NCI-H2196 treated with DMSO at 0.1 percent for 48 hours (cell line): ENCODE measurements at regions not wholly inside any gene's neighbourhood (a gene's known extent, or its start where the extent isn't known, plus 50 kb on each side); places are given as distances from the start of the nearest gene placed in this dataset.
"Not testable (repeated sequence)": the region's sequence is repeated elsewhere in the genome, so short reads cannot be mapped to it uniquely, and the experiment has no call there.

ENCODE experiments used
- DNase-seq: peaks from one replicate; lab custom pipeline; 2025; ENCODE audit not compliant: unreplicated experiment; lab: John Stamatoyannopoulos, UW

DNA sequence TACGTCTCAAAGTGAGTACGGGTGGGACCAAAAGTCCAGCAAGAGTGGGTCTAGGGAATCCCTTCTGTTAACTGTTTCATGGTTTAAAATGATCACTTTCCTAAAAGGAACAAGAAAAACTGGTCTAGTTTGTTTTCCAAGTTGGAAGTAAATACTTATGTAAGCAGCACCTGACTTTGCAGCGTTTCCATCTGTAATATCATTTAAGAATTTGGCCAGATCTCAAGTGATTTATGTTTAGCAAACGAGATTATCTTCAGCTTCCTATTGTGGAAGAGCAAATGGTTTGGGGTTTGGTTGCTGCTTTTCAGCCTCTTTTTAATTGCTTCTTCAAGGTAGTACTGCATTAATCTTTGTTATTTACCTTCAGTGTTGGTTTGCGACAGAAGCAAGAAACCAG, 50.4 kb downstream of the FHIP1A start:
- DNase-seq: no peak

DNA sequence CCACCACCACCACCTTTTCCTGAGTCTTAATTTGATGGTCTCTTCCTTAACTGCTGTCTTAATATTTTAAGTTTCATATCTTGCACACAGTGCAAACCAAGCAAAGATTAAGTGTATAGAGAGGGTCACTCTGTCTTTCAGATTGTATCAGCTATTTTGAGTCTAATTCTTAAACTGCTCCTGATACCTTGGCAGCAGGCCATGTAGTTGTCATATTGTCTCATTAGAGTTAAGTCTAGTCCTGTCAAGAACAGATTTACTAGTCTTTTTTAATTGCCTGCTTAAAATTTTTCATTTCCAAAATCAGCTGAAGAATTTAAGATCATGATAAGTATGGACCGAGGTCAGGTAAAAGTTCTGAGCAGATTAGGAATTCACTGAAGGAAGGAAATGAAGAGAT, 51.5 kb downstream of the FHIP1A start:
- DNase-seq: no peak

DNA sequence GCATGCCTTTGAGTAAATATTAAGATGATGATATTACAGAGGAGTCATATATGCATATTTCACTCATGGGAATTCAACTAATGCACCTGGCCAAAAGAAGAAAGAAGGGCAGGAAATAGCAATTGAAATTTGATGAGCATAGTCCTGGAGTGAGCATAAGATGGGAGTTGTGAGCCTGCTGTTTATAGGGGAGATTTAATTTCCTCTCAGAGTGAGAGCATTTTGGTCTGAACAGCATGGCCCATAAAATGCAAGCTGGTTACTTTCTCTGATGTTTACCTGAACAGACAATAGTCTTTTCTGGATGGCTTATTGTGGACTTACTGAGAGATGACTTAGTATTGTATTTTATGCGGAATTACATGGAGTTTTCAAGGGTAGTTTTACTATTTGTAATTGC, 53.6 kb downstream of the FHIP1A start:
- no peak for DNase-seq

DNA sequence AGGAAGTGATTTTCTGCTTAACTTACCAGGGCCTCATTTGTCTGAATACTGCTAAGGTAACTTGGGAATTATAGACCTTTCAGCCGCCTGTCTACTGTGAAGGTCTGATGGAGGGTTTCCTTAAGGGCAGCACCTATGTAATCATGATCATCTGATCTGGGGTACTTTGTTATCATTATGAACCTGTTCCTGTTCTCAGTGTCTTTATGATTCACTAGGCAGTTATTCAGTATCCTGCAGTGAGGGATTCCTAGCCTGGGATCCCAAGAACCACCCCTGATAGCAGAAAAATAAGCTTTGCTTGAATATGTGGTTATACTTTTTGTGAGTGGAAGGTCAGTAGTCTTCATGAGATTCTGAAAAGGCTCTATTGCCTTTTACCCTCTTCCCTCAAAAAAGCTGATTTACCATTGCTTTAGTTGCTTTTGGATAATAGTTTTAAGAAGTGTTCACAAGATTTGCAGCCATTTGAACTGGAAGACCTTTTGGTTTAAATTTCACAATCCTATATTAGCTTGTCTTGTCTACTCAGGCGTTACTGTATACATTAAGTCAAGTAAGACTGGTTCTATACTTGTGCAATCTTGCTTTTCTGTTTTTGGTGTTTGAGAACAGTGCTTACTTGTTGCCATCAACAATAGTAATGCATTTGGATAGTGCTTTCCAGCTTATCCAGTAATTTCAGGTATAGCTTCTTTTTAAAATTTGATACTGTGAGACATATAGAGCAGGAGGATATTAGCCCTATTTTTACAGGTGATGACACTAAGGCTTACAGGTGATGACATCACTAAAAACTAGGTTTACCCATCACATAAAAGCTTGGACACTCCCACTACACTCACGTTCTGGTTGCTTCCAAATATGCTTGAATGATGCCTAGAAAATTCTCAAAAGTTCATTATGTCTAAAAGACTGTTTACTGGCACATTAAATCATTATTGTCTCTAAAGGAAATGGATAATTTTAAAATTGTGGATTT, 60.0 kb downstream of the FHIP1A start:
- no peak for DNase-seq

DNA sequence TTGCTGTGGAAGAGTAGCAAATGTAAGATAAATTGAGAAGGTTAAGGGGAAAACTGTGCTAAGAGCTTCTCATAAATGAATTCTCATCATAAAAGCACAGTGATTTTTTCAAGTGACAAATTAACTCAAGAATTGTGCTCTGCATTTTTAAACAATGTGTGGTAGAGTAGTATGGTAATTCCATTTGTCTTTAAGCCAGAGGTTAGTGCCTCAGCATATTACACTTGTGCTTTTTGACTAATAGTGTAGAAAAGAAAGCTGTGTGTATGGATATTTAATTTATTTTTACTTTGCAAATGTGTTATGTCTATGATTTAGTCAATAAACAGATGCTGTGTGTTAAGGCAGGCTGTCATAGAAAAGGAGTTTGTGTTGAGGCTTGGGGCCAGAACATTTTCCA, 61.0 kb downstream of the FHIP1A start:
- DNase-seq: no peak

DNA sequence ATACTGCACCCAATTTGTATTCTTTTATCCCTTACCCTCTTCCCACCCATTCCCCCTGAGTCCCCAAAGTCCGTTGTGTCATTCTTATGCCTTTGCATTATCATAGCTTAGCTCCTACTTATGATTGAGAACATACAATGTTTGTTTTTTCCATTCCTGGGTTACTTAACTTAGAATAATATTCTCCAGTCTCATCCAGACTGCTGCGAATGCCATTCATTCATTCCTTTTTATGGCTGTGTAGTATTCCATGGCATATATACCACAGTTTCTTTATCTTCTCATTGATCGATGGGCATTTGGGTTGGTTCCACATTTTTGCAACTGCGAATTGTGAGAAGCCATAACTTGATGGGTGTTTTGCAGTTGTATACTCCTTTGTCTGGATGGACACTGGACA, 62.8 kb downstream of the FHIP1A start:
- no peak for DNase-seq

DNA sequence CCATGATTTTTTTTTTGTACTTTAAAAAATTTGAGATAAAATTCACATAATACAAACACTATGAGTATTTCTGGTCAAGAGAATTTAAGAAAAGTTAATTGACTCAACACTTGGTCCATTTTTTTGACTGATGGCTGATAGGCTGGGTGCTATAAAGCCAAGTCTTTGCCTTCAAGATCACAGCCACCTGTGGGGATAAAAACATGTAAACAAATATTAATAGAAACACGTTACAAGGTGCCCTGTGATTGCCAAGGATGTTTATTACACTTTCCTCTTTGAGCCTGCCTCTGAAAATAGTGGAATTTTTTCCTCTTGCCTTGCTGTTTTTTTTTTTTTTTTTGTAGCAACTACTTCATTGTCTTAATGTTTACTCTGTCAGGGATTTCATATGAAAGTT, 63.3 kb downstream of the FHIP1A start:
- DNase-seq: no peak

DNA sequence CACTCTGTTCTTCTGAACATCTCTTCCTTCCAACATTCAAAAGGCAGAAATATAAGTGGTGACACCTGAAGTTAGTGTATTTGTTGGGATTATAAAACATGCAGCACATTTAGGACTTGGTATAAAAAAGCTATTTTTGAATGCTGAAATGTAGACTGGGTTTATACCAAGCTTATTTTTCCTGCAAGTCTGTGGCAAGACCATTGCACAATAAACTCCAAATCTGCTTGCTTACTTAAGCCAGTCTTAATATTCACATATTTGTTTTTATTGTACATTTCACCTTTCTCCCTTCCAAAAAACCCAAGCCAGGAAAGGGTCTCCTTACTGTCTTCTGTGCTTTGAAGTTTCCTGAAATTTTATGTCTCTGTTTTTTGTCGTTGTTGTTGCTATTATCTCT, 63.7 kb downstream of the FHIP1A start:
- no peak for DNase-seq

DNA sequence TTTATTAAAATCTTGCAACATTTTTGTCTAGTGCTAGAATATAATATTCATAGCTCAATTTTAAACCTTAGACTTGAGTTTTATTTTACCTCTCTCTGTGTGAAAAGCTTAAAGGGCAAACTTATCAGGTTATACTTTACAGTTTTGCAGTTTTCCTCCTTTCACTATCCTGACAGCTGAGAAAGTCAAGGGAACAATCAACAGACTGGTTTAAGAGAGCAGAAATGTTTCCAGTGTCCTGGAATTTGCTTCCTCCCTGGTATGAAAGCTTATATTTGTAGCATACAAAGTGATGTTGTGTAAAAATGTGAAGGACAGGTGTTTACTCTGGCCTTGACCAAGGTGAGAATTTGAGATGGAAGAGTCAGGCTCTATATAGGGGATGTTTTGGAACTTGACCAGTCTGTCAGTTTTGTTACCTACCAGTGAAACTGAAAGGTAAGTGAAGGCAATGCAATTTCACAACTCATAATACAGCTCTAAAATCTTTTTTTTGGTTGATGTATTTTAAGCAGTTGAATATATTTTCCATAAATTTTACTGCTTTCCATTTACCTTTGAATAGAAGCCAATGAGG, 64.6 kb downstream of the FHIP1A start:
- no peak for DNase-seq

DNA sequence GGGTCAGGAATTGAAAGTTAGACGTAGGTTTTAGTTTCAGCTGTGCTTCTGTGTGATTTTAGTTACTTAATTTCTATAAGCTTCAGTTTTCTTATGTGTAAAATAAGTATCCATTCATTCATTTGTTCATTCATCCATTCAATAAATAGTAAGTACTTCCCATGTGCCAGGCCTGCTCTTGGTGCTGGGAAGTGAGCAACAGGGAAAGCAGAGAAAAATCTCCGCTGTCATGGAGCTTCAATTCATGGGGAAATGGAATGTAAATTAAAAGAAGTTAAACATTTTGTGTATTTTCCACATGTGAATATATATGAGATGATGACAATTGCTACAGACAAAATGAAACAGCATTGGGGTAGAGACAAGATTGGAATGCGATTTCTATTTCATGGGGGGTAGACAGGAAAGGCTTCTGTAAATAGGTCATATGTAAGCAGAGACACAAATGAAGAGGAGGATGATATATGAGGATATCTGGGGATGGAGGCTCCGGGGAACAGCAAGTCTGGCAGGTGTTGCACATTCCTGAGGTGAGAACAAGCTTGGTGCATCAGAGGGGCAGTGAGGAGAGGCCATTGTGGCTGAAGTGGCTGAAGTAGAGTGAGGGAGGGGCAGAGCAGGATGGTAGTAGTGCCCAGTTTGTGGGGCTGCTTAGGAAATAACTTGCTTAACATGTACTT, 66.2 kb downstream of the FHIP1A start:
- DNase-seq: no peak

DNA sequence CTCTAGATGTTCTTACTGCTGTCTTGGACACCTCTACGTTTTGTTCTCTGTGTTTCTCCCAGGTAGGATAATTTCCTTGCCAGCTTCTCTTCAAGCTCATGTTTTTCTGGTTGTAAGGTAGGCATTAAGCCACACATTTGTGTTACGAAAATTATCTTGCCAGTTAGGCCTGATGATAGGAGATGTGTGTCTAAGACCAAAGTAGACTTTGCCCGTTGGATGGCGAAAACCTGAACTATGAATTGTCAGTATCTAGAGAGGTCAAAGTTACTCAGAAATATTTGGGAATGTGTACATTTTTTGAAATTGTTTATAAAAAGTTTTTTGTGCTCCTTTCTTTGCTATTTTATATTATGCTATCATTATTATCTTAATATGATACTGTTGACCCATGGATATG, 72.8 kb downstream of the FHIP1A start:
- no peak for DNase-seq

DNA sequence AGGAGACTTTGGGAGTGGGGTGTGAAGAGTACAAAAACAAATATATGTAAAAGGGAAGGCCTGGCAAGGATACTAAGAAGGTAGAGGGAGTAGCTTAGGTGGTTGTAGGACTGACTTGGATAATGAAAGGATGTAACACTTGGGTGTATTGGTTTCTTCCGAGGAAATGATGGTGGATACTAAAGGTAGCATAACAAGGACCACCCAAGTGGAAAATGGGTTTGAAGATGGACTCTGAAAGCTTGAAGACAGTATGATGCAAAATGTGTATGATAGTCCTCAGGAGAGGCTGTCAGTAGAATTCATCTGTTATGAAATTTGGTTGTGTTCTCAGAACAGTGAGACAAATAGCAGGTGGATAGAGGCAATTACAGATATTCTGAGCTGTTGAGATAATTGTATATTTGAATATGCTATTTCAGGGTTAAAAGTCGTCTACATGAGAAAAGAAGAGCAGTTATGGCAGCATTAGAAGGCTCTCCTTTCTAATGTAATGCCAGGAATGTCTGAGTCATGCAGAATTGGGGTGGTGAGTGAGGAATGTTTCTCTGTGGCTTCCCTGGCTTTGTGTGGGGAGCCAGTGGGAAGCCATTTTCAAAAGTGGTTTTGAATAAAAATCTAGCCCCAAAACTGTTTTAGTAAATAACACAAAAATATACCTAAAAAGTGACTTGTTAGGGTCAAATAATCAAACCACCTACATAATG, 75.6 kb downstream of the FHIP1A start:
- no peak for DNase-seq

DNA sequence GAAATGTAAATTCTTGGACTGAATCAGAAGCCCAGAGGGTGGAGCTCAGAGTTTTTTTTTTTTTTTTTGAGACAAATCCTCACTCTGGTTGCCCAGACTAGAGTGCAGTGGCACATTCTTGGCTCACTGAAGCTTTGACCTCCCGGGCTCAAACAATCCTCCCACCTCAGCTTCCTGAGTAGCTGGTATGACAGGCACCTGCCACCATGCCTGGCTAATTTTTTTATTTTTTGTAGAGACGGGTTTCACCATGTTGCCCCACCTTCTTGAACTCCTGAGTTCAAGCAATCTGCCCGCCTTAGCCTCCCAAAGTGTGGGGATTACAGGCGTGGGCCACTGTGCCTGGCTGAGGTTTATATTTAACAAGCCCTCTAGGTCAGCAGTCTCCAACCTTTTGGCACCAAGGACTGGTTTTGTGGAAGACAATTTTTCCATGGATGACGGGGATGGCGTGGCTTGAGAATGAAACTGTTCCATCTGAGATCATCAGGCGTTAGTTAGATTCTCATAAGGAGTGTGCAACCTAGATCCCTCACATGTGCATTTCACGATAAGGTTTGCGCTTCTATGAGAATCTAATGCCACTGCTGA, 76.7 kb downstream of the FHIP1A start:
- no peak for DNase-seq

DNA sequence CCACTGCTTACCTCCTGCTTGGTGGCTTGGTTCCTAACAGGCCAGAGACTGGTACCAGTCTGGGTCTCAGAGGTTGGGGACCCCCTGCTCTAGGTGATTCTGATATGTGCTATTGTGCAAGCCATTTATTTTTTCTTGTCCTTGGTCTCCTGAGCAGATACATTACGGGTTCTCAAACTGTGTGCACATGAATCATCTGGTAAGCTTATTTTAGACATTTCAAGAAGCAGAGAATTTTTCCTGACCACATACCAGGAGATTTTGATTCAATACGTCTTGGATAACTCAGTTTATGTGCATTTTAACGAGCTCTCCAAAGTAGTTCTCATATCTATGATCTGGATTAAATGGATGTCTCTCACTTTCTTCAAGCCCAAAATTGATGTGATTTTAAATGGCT, 77.2 kb downstream of the FHIP1A start:
- no peak for DNase-seq

DNA sequence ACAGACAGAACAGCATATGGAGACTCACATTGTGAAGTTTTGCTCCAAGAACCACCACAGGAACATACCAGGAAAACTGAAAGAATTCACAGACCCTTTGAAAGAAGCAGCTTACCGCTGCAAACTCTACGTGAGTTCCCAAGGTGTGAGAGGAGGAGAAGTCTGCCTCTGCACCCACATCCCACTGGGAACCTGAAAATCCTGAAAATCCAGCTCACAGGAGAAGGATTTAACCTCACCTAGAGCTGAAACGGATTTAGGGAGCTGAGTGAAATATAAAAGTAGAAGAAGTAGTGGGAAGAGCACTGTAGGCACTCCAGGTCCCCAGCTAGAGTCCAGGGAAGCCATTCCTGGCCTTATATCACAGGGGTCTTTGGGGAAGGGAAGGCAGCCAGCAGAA, 80.0 kb downstream of the FHIP1A start:
- DNase-seq: no peak

DNA sequence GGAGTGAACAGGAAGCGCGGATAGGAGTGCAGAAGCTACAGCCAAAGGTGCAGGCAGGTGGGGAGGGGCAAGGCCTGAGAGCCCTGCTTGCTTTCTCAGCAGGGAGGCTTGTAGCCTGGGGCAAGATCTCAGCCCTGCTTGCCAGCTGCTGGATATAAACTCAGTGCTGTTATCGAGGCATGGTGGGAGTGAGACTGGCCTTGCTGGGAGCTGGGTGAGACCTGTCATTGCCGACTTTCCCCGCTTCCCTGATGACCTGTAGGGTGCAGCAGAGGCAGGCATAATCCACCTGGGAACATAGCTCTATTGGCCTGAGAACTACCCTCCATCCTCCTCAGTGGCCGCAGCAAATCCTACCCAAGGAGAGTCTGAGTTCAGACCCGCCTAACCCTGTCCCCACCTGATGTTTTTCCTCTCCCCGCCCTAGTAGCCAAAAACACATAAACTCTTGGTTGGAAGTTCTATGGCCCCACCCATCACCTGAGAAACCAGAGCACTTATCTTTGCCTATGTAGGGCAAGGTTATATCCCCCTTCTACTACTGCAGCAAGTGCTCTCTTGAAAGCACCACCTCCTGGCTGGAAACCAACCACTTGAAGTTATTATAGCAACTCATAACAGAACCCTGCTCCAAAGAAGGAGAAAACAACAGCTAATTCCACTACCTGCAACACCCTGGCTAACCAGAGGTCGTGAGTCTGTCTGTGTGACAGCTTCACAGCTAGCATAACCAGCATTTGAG, 80.7 kb downstream of the FHIP1A start:
- DNase-seq: peak; percentile 35

DNA sequence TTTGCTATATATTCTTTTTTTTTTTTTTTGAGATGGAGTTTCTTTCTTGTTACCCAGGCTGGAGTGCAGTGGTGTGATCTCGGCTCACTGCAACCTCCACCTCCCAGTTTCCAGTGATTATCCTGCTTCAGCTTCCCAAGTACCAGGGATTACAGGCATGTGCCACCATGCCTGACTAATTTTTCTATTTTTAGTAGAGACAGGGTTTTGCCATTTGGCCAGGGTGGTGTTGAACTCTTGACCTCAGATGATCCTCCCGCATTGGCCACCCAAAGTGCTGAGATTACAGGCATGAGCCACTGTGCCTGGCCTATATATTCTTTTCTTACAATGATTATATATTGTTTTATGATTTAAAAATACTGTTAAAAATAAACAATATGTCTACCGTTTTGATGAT, 86.6 kb downstream of the FHIP1A start:
- not testable (repeated sequence) for DNase-seq

DNA sequence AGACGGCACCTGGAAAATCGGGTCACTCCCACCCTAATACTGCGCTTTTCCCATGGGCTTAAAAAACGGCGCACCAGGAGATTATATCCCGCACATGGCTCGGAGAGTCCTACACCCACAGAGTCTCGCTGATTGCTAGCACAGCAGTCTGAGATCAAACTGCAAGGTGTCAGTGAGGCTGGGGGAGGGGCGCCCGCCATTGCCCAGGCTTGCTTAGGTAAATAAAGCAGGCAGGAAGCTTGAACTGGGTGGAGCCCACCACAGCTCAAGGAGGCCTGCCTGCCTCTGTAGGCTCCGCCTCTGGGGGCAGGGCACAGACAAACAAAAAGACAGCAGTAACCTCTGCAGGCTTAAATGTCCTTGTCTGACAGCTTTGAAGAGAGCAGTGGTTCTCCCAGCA, 102.6 kb downstream of the FHIP1A start:
- not testable (repeated sequence) for DNase-seq

DNA sequence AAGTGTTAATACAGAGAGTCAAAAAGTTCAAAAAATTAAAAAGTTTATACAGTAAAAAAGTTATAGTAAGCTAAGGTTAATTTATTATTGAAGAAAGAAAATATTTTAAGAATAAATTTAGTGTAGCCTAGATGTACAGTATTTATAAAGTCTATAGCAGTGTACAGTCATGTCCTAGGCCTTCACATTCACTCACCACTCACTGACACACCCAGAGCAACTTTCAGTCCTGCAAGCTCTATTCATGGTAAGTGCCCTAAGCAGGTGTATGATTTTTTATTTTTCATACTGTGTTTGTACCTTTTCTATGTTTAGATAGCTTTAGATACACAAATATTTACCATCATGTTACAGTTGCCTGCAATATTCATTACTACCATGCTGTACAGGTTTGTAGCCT, 108.9 kb downstream of the FHIP1A start:
- no peak for DNase-seq

DNA sequence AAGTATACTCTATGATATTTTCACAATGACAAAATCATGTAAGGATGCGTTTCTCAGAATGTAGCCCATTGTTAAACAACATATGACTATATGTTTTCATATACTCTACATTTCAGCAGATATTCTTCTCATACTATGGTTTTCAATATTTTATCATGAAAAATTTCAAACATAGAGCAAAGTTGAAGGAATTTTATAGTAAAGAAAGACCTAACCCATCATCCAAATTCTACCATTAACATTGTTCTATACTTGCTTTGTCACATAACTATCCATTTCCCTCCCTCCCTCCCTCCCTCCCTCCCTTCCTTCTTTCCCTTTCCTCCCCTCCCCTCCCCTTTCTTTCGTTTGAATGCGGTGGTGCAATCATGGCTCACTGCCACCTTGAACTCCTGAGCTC, 109.4 kb downstream of the FHIP1A start:
- DNase-seq: no peak
